Naive thymus-derived CD8-positive, alpha-beta T cell (primary cell): ENCODE measurements at regions not wholly inside any gene's neighbourhood (a gene's known extent, or its start where the extent isn't known, plus 50 kb on each side); places are given as distances from the start of the nearest gene placed in this dataset.
A peak's percentile ranks its signal among the peaks of the same experiment; 100 is the strongest.

Experiments
- ATAC-seq, 2 donors: fragments of 150-1000 bp; cut with Tn5 transposase in 1 of 2; sonication (Bioruptor Pico), chemical (Tn5 transposase) in 1 of 2; 1 replicate in 1 of 2; 2 replicates in 1 of 2; pipeline ENCODE4 v1.10.0; 2021; ENCODE audit warnings: mild to moderate bottlenecking in 2 of 2, moderate library complexity in 2 of 2
- POLR2A ChIA-PET: fragments of 350-600 bp; sonication (Branson Sonifier 250); formaldehyde crosslinking; loops from one replicate; lab custom pipeline; 2021; ENCODE audit warnings: antibody characterized with exemption; lab: Charles Lee
- DNase-seq, 10 donors: peaks; one replicate each; pipeline versions ENCODE4 v3.0.0 to v3.0.0-alpha.2; 2020 to 2022
- H3K27ac Mint-ChIP-seq, 10 donors: one replicate each; pipeline ENCODE4 v1.8.0; 2020 to 2022; ENCODE audit warnings: mild to moderate bottlenecking in 10 of 10, mixed read lengths in 10 of 10, moderate library complexity in 4 of 10, inconsistent platforms in 1 of 10
- H3K27me3 Mint-ChIP-seq, 5 donors: one replicate each; pipeline ENCODE4 v1.8.0; 2021 to 2022; ENCODE audit warnings: mixed read lengths in 5 of 5
- H3K36me3 Mint-ChIP-seq, 3 donors: one replicate each; pipeline ENCODE4 v1.8.0; 2020 to 2022; ENCODE audit warnings: mixed read lengths in 3 of 3, mild to moderate bottlenecking in 2 of 3, inconsistent platforms in 1 of 3
- H3K4me1 Mint-ChIP-seq, 4 donors: one replicate each; pipeline ENCODE4 v1.8.0; 2021 to 2022; ENCODE audit warnings: mixed read lengths in 4 of 4
- H3K4me3 Mint-ChIP-seq, 10 donors: one replicate each; pipeline ENCODE4 v1.8.0; 2020 to 2022; ENCODE audit warnings: mild to moderate bottlenecking in 10 of 10, mixed read lengths in 10 of 10, moderate library complexity in 6 of 10, inconsistent platforms in 1 of 10
- H3K9me3 Mint-ChIP-seq, 9 donors: one replicate each; pipeline ENCODE4 v1.8.0; 2020 to 2022; ENCODE audit warnings: mixed read lengths in 9 of 9, mild to moderate bottlenecking in 3 of 9, inconsistent platforms in 1 of 9, moderate library complexity in 1 of 9

- peaks cover 8 to 39% (median 13%) of the 10 kb centered on the region in 4 donors for H3K4me1 Mint-ChIP-seq
- POLR2A ChIA-PET: no interaction called here
- no peak overlapping the region for H3K4me3 Mint-ChIP-seq
- no peaks in the 10 kb centered on the region for H3K9me3 Mint-ChIP-seq
- H3K27ac Mint-ChIP-seq: no peak overlapping the region
- DNase-seq (no peak), ATAC-seq (no peak)
- peaks cover 2 to 11% (median 3%) of the 10 kb centered on the region in 5 donors for H3K27me3 Mint-ChIP-seq
- no peaks in the 10 kb centered on the region for H3K36me3 Mint-ChIP-seq
Measured at GRCh38 chr6:163670336-163670735, 255.8 kb downstream of the QKI start.

- Mint-ChIP-seq H3K9me3 (no peaks in the 10 kb centered on the region), H3K27me3 (peaks cover 0 to 6% (median 1%) of the 10 kb centered on the region in 5 donors), H3K4me1 (peaks cover 8 to 39% (median 13%) of the 10 kb centered on the region in 4 donors), H3K4me3 (peak overlapping the region in 5 of 10 donors; percentile 40 to 74 (median 68)), H3K36me3 (no peaks in the 10 kb centered on the region), H3K27ac (peak overlapping the region in 5 of 10 donors; percentile 1 to 63 (median 35))
- ATAC-seq (no peak), DNase-seq (no peak)
- POLR2A ChIA-PET: no interaction called here
Measured at GRCh38 chr6:163668061-163668426, 253.5 kb downstream of the QKI start.

GRCh38 chr6:163667372-163668060 is 253.0 kb downstream of the QKI start:
- Mint-ChIP-seq H3K27ac (peak overlapping the region in 6 of 10 donors; percentile 1 to 83 (median 40)), H3K36me3 (no peaks in the 10 kb centered on the region), H3K27me3 (peaks cover 0 to 8% (median 1%) of the 10 kb centered on the region in 5 donors), H3K4me1 (peaks cover 8 to 39% (median 13%) of the 10 kb centered on the region in 4 donors), H3K9me3 (no peaks in the 10 kb centered on the region), H3K4me3 (peak overlapping the region in 8 of 10 donors; percentile 13 to 74 (median 51))
- POLR2A ChIA-PET: no interaction called here
- peak in 2 of 10 donors; percentile 7 to 27 for DNase-seq
- peak; percentile 57 to 63 for ATAC-seq

- no peak for ATAC-seq
- peaks cover 8 to 48% (median 13%) of the 10 kb centered on the region in 4 donors for H3K4me1 Mint-ChIP-seq
- no peak overlapping the region for H3K27ac Mint-ChIP-seq
- no peak overlapping the region for H3K4me3 Mint-ChIP-seq
- H3K27me3 Mint-ChIP-seq: peaks cover 1 to 18% (median 9%) of the 10 kb centered on the region in 5 donors
- no peaks in the 10 kb centered on the region for H3K9me3 Mint-ChIP-seq
- H3K36me3 Mint-ChIP-seq: no peaks in the 10 kb centered on the region
- no peak for DNase-seq
- POLR2A ChIA-PET: no interaction called here
Measured at GRCh38 chr6:163665464-163665863, 250.9 kb downstream of the QKI start.

- no peak overlapping the region for H3K27ac Mint-ChIP-seq
- H3K4me1 Mint-ChIP-seq: peaks cover 8 to 38% (median 13%) of the 10 kb centered on the region in 4 donors
- POLR2A ChIA-PET: no interaction called here
- DNase-seq (no peak), ATAC-seq (no peak)
- H3K9me3 Mint-ChIP-seq: no peaks in the 10 kb centered on the region
- peaks cover 7 to 24% (median 20%) of the 10 kb centered on the region in 5 donors for H3K27me3 Mint-ChIP-seq
- H3K36me3 Mint-ChIP-seq: no peaks in the 10 kb centered on the region
- H3K4me3 Mint-ChIP-seq: no peak overlapping the region
Measured at GRCh38 chr6:163663575-163663974, 249.1 kb downstream of the QKI start.

GRCh38 chr6:163662604-163663225 is 248.2 kb downstream of the QKI start:
- Mint-ChIP-seq H3K36me3 (no peaks in the 10 kb centered on the region), H3K4me3 (no peak overlapping the region), H3K27me3 (peaks cover 7 to 24% (median 22%) of the 10 kb centered on the region in 5 donors), H3K27ac (no peak overlapping the region), H3K4me1 (peaks cover 7 to 29% (median 10%) of the 10 kb centered on the region in 4 donors), H3K9me3 (no peaks in the 10 kb centered on the region)
- no peak for ATAC-seq
- no peak for DNase-seq
- POLR2A ChIA-PET: no interaction called here

- Mint-ChIP-seq H3K27ac (no peak overlapping the region), H3K36me3 (no peaks in the 10 kb centered on the region), H3K4me1 (peaks cover 0 to 15% (median 0%) of the 10 kb centered on the region in 4 donors), H3K27me3 (peaks cover 7 to 24% (median 22%) of the 10 kb centered on the region in 5 donors), H3K4me3 (no peak overlapping the region), H3K9me3 (no peaks in the 10 kb centered on the region)
- ATAC-seq (no peak), DNase-seq (no peak)
- POLR2A ChIA-PET: no interaction called here
Measured at GRCh38 chr6:163661272-163661671, 246.8 kb downstream of the QKI start.

GRCh38 chr6:163659803-163660202 is 245.3 kb downstream of the QKI start:
- no peak overlapping the region for H3K4me3 Mint-ChIP-seq
- POLR2A ChIA-PET: no interaction called here
- no peaks in the 10 kb centered on the region for H3K36me3 Mint-ChIP-seq

GRCh38 chr6:163655217-163656121 is 241.0 kb downstream of the QKI start:
- Mint-ChIP-seq H3K27ac (no peak overlapping the region), H3K9me3 (no peaks in the 10 kb centered on the region), H3K36me3 (no peaks in the 10 kb centered on the region), H3K27me3 (peaks cover 2 to 18% (median 12%) of the 10 kb centered on the region in 5 donors), H3K4me1 (peaks cover 0 to 2% (median under 1%) of the 10 kb centered on the region in 4 donors), H3K4me3 (no peak overlapping the region)
- DNase-seq (no peak), ATAC-seq (no peak)
- POLR2A ChIA-PET: no interaction called here

More at GRCh38 chr6:163659803-163660202, 245.3 kb downstream of the QKI start:
- DNase-seq (no peak), ATAC-seq (no peak)
- peaks cover 0 to 14% (median under 1%) of the 10 kb centered on the region in 4 donors for H3K4me1 Mint-ChIP-seq
- H3K27ac Mint-ChIP-seq: no peak overlapping the region
- peaks cover 7 to 25% (median 24%) of the 10 kb centered on the region in 5 donors for H3K27me3 Mint-ChIP-seq
- H3K9me3 Mint-ChIP-seq: no peaks in the 10 kb centered on the region

- peaks cover 2 to 10% (median 8%) of the 10 kb centered on the region in 5 donors for H3K27me3 Mint-ChIP-seq
- H3K9me3 Mint-ChIP-seq: no peaks in the 10 kb centered on the region
- H3K4me1 Mint-ChIP-seq: peaks cover 0 to 4% (median 0%) of the 10 kb centered on the region in 4 donors
- H3K4me3 Mint-ChIP-seq: no peak overlapping the region
- DNase-seq (no peak), ATAC-seq (no peak)
- H3K36me3 Mint-ChIP-seq: no peaks in the 10 kb centered on the region
- H3K27ac Mint-ChIP-seq: no peak overlapping the region
- POLR2A ChIA-PET: no interaction called here
Measured at GRCh38 chr6:163651915-163652668, 237.6 kb downstream of the QKI start.

GRCh38 chr6:163651426-163651825 is 236.9 kb downstream of the QKI start:
- Mint-ChIP-seq H3K4me3 (no peak overlapping the region), H3K27ac (no peak overlapping the region), H3K9me3 (no peaks in the 10 kb centered on the region), H3K4me1 (peaks cover 0 to 4% (median 0%) of the 10 kb centered on the region in 4 donors), H3K36me3 (no peaks in the 10 kb centered on the region), H3K27me3 (peaks cover 4 to 10% (median 8%) of the 10 kb centered on the region in 5 donors)
- DNase-seq: no peak
- no peak for ATAC-seq
- POLR2A ChIA-PET: no interaction called here

- no peak for ATAC-seq
- Mint-ChIP-seq H3K36me3 (no peaks in the 10 kb centered on the region), H3K4me3 (no peak overlapping the region), H3K9me3 (no peaks in the 10 kb centered on the region), H3K27me3 (peaks cover 5 to 10% (median 6%) of the 10 kb centered on the region in 5 donors), H3K27ac (no peak overlapping the region), H3K4me1 (peaks cover 0 to 3% (median 0%) of the 10 kb centered on the region in 4 donors)
- POLR2A ChIA-PET: no interaction called here
- no peak for DNase-seq
Measured at GRCh38 chr6:163648868-163649267, 234.3 kb downstream of the QKI start.
